Neutrophil (primary cell): ENCODE measurements at regions not wholly inside any gene's neighbourhood (a gene's known extent, or its start where the extent isn't known, plus 50 kb on each side); places are given as distances from the start of the nearest gene placed in this dataset.

Experiments used
- H3K27ac ChIP-seq: fragments of 200-600 bp; sonication (generic); 2 replicates; pipeline ENCODE4 v1.5.1; 2016; ENCODE audit warnings: mild to moderate bottlenecking, moderate library complexity
- H3K27me3 ChIP-seq: fragments of 200-600 bp; sonication (generic); 2 replicates; pipeline ENCODE4 v1.6.0; 2016; ENCODE audit warnings: mild to moderate bottlenecking
- H3K36me3 ChIP-seq: fragments of 200-600 bp; sonication (generic); 2 replicates; pipeline ENCODE4 v1.5.1; 2017
- H3K4me1 ChIP-seq, 2 experiments: fragments of 200-600 bp in 1 of 2; sonication (generic) in 1 of 2; 1 replicate in 1 of 2; 2 replicates in 1 of 2; pipeline versions ENCODE4 v1.5.1 to v1.6.1; 2013 to 2016; ENCODE audit warnings: low read depth in 1 of 2, low read length in 1 of 2, mild to moderate bottlenecking in 1 of 2, moderate library complexity in 1 of 2; ENCODE audit not compliant: control insufficient read depth in 1 of 2, insufficient read depth in 1 of 2
- H3K4me3 ChIP-seq, 2 experiments: fragments of 200-600 bp in 1 of 2; sonication (generic) in 1 of 2; 1 replicate in 1 of 2; 2 replicates in 1 of 2; pipeline ENCODE4 v1.5.1; 2013 to 2016; ENCODE audit warnings: low read depth in 1 of 2, low read length in 1 of 2, mild to moderate bottlenecking in 1 of 2, moderate library complexity in 1 of 2
- H3K9me3 ChIP-seq: fragments of 200-600 bp; sonication (generic); 2 replicates; pipeline ENCODE4 v1.5.1; 2016
- CTCF ChIP-seq: fragments of 200-600 bp; sonication (generic); IDR thresholded peaks from 2 replicates; pipeline ENCODE4 v1.5.1; 2016; ENCODE audit warnings: antibody characterized with exemption

- H3K4me1 ChIP-seq: no peaks in the 10 kb centered on the region
- H3K9me3 ChIP-seq: no peaks in the 10 kb centered on the region
- H3K27me3 ChIP-seq: no peaks in the 10 kb centered on the region
- no peak overlapping the region for H3K4me3 ChIP-seq
- no peak overlapping the region for H3K27ac ChIP-seq
- no peak for TF ChIP-seq CTCF
- H3K36me3 ChIP-seq: no peaks in the 10 kb centered on the region
These were observed 970.2 kb upstream of the PIK3C3 start for GRCh38 chr18:40984856-40985255.

GRCh38 chr18:40983835-40984234, 971.2 kb upstream of the PIK3C3 start:
- H3K36me3 ChIP-seq: no peaks in the 10 kb centered on the region
- H3K27me3 ChIP-seq: no peaks in the 10 kb centered on the region
- no peak overlapping the region for H3K4me3 ChIP-seq
- H3K9me3 ChIP-seq: no peaks in the 10 kb centered on the region
- TF ChIP-seq CTCF: no peak
- no peaks in the 10 kb centered on the region for H3K4me1 ChIP-seq
- no peak overlapping the region for H3K27ac ChIP-seq

- Histone ChIP-seq H3K4me3 (no peak overlapping the region), H3K27ac (no peak overlapping the region), H3K9me3 (no peaks in the 10 kb centered on the region), H3K36me3 (no peaks in the 10 kb centered on the region), H3K4me1 (no peaks in the 10 kb centered on the region), H3K27me3 (no peaks in the 10 kb centered on the region)
- no peak for TF ChIP-seq CTCF
These were observed 974.9 kb upstream of the PIK3C3 start for GRCh38 chr18:40980171-40980570.

GRCh38 chr18:40976050-40976449, 979.0 kb upstream of the PIK3C3 start:
- Histone ChIP-seq H3K4me3 (no peak overlapping the region), H3K4me1 (no peaks in the 10 kb centered on the region), H3K36me3 (no peaks in the 10 kb centered on the region), H3K9me3 (no peaks in the 10 kb centered on the region), H3K27ac (no peak overlapping the region), H3K27me3 (no peaks in the 10 kb centered on the region)
- no peak for TF ChIP-seq CTCF

GRCh38 chr18:40974448-40974847, 980.6 kb upstream of the PIK3C3 start:
- Histone ChIP-seq H3K27me3 (no peaks in the 10 kb centered on the region), H3K4me3 (no peak overlapping the region), H3K27ac (no peak overlapping the region), H3K9me3 (no peaks in the 10 kb centered on the region), H3K36me3 (no peaks in the 10 kb centered on the region), H3K4me1 (no peaks in the 10 kb centered on the region)
- no peak for TF ChIP-seq CTCF

- H3K36me3 ChIP-seq: no peaks in the 10 kb centered on the region
- no peaks in the 10 kb centered on the region for H3K9me3 ChIP-seq
- TF ChIP-seq CTCF: no peak
- no peak overlapping the region for H3K4me3 ChIP-seq
- H3K4me1 ChIP-seq: no peaks in the 10 kb centered on the region
- no peaks in the 10 kb centered on the region for H3K27me3 ChIP-seq
- H3K27ac ChIP-seq: no peak overlapping the region
These were observed 992.2 kb upstream of the PIK3C3 start for GRCh38 chr18:40962784-40963183.
